SK-N-MC (cell line): ENCODE measurements at regions not wholly inside any gene's neighbourhood (a gene's known extent, or its start where the extent isn't known, plus 50 kb on each side); places are given as distances from the start of the nearest gene placed in this dataset.

Experiments
- EZH2 ChIP-seq: fragments of 200-600 bp; sonication (generic); IDR thresholded peaks from one replicate; pipeline ENCODE4 v1.6.1; 2017; ENCODE audit warnings: antibody characterized with exemption
- FOXP2 ChIP-seq: optimal IDR thresholded peaks from 2 replicates; pipeline ENCODE3; 2011; ENCODE audit warnings: mild to moderate bottlenecking, moderate library complexity; ENCODE audit not compliant: insufficient read depth; ENCODE audit errors: extremely low read length, control extremely low read depth
- POLR2AphosphoS5 ChIP-seq: IDR thresholded peaks from 2 replicates; pipeline ENCODE4 v1.6.1; 2012; ENCODE audit warnings: mild to moderate bottlenecking, low read depth, low read length, borderline replicate concordance

DNA sequence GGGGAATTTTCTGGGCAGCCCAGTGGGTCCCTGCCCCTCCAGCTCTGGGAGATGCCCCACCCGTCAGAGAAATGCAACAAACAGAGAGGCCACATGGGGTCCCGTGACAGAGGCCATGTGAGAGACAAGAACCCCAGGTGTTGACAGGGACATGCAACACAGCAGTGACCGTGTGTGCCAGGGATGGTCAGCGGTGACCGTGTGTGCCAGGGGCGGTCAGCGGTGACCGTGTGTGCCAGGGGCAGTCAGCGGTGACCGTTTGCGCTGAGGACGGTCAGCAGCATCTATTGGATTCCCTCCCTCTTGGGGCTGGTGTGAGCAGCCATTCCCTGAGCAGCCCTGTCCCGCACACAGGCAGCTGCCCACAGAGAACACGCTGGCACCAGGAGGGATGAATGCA is 146.6 kb upstream of the OTOS start:
- TF ChIP-seq POLR2AphosphoS5 (no peak), EZH2 (no peak), FOXP2 (no peak)
